ENCODE measurements at regions not wholly inside any gene's neighbourhood (a gene's known extent, or its start where the extent isn't known, plus 50 kb on each side); places are given as distances from the start of the nearest gene placed in this dataset.

- no peak for TF ChIP-seq CTCF (IDR thresholded peaks at IDR 0.05)
- no peak for TF ChIP-seq POLR2A (IDR thresholded peaks at IDR 0.05)
These were observed 111.7 kb upstream of the PTPRK start for GRCh38 chr6:128632131-128632530.

Data from right lobe of liver (tissue), 4 donors.